ENCODE measurements at regions not wholly inside any gene's neighbourhood (a gene's known extent, or its start where the extent isn't known, plus 50 kb on each side); places are given as distances from the start of the nearest gene placed in this dataset.
"Not testable (repeated sequence)": the region's sequence is repeated elsewhere in the genome, so short reads cannot be mapped to it uniquely, and the experiment has no call there.

GRCh38 chr17:22226477-22226876, 534.2 kb downstream of the KCNJ18 start:
- not testable (repeated sequence) for H3K27me3 Mint-ChIP-seq (ENCODE audit: insufficient read depth, low read depth, poor library complexity); H4K20me1 ChIP-seq (replicated peaks; ENCODE audit: insufficient read depth); H3K27ac ChIP-seq (ENCODE audit: low read depth); H3K4me3 Mint-ChIP-seq; H3K27me3 ChIP-seq (ENCODE audit: insufficient read depth); H3K79me2 ChIP-seq (replicated peaks; ENCODE audit: insufficient read depth); H3F3A ChIP-seq (replicated peaks; ENCODE audit: low read depth); H3K4me3 ChIP-seq; H3K4me1 ChIP-seq (ENCODE audit: insufficient read depth); DNase-seq (ENCODE audit: low spot score); H3K9me2 ChIP-seq (ENCODE audit: insufficient read depth); H3K4me2 ChIP-seq; H3K4me1 Mint-ChIP-seq; ATAC-seq; H3K36me3 ChIP-seq (ENCODE audit: insufficient read depth); H3K27ac Mint-ChIP-seq; H2AFZ ChIP-seq
- peaks cover 46% of the 10 kb centered on the region for H3K9me3 Mint-ChIP-seq
- peaks cover 13% of the 10 kb centered on the region; the same call in 2 of the 3 replicates for H3K36me3 Mint-ChIP-seq (ENCODE audit: low read depth)

GRCh38 chr17:22226932-22227331, 534.6 kb downstream of the KCNJ18 start:
- not testable (repeated sequence) for H3K4me1 Mint-ChIP-seq

GRCh38 chr17:22227699-22228553, 535.6 kb downstream of the KCNJ18 start:
- H3K27me3 ChIP-seq (ENCODE audit: insufficient read depth); H3K4me3 Mint-ChIP-seq; ATAC-seq; H3K27ac Mint-ChIP-seq; H3K4me1 Mint-ChIP-seq; H3K4me2 ChIP-seq; H3K4me3 ChIP-seq; H3K79me2 ChIP-seq (replicated peaks; ENCODE audit: insufficient read depth); H2AFZ ChIP-seq; H3K27me3 Mint-ChIP-seq (ENCODE audit: insufficient read depth, low read depth, poor library complexity); H3K27ac ChIP-seq (ENCODE audit: low read depth); DNase-seq (ENCODE audit: low spot score); H3F3A ChIP-seq (replicated peaks; ENCODE audit: low read depth); H3K9me2 ChIP-seq (ENCODE audit: insufficient read depth); H4K20me1 ChIP-seq (replicated peaks; ENCODE audit: insufficient read depth); H3K4me1 ChIP-seq (ENCODE audit: insufficient read depth): not testable (repeated sequence)
- Mint-ChIP-seq H3K9me3 (peaks cover 60% of the 10 kb centered on the region), H3K36me3 (ENCODE audit: low read depth) (peaks cover 23% of the 10 kb centered on the region; the same call in 2 of the 3 replicates)
- peaks cover 10% of the 10 kb centered on the region; the same call in 1 of the 2 replicates for H3K36me3 ChIP-seq (ENCODE audit: insufficient read depth)

More at GRCh38 chr17:22226932-22227331, 534.6 kb downstream of the KCNJ18 start:
- not testable (repeated sequence) for H3K4me1 ChIP-seq (ENCODE audit: insufficient read depth); H3K27ac Mint-ChIP-seq; H3F3A ChIP-seq (replicated peaks; ENCODE audit: low read depth); H3K4me3 ChIP-seq; H3K27ac ChIP-seq (ENCODE audit: low read depth); H3K27me3 Mint-ChIP-seq (ENCODE audit: insufficient read depth, low read depth, poor library complexity); H3K36me3 ChIP-seq (ENCODE audit: insufficient read depth); DNase-seq (ENCODE audit: low spot score); H3K4me3 Mint-ChIP-seq; H3K9me2 ChIP-seq (ENCODE audit: insufficient read depth); H3K79me2 ChIP-seq (replicated peaks; ENCODE audit: insufficient read depth); ATAC-seq; H3K27me3 ChIP-seq (ENCODE audit: insufficient read depth); H3K4me2 ChIP-seq; H4K20me1 ChIP-seq (replicated peaks; ENCODE audit: insufficient read depth); H2AFZ ChIP-seq
- Mint-ChIP-seq H3K9me3 (peaks cover 51% of the 10 kb centered on the region), H3K36me3 (ENCODE audit: low read depth) (peaks cover 15% of the 10 kb centered on the region; the same call in 2 of the 3 replicates)

- not testable (repeated sequence) for H3K9me2 ChIP-seq (ENCODE audit: insufficient read depth); H3K4me1 Mint-ChIP-seq; H3K27ac Mint-ChIP-seq; H2AFZ ChIP-seq; H3K4me3 Mint-ChIP-seq; H3K4me2 ChIP-seq; DNase-seq (ENCODE audit: low spot score); H3K79me2 ChIP-seq (replicated peaks; ENCODE audit: insufficient read depth); H3F3A ChIP-seq (replicated peaks; ENCODE audit: low read depth); H3K27ac ChIP-seq (ENCODE audit: low read depth); H3K4me3 ChIP-seq; H4K20me1 ChIP-seq (replicated peaks; ENCODE audit: insufficient read depth); H3K27me3 ChIP-seq (ENCODE audit: insufficient read depth); H3K27me3 Mint-ChIP-seq (ENCODE audit: insufficient read depth, low read depth, poor library complexity); H3K4me1 ChIP-seq (ENCODE audit: insufficient read depth); ATAC-seq
- peaks cover 29% of the 10 kb centered on the region for H3K36me3 ChIP-seq (ENCODE audit: insufficient read depth)
- Mint-ChIP-seq H3K36me3 (ENCODE audit: low read depth) (peaks cover 37% of the 10 kb centered on the region; the same call in 2 of the 3 replicates), H3K9me3 (peaks cover 79% of the 10 kb centered on the region)
These were observed 537.5 kb downstream of the KCNJ18 start for GRCh38 chr17:22229821-22230220.
